ENCODE measurements at regions not wholly inside any gene's neighbourhood (a gene's known extent, or its start where the extent isn't known, plus 50 kb on each side); places are given as distances from the start of the nearest gene placed in this dataset.

GRCh38 chr1:166514067-166514466, 325.2 kb upstream of the POGK start:
- H3K36me3 ChIP-seq = no peaks in the 10 kb centered on the region
- no peak overlapping the region for H3K4me3 ChIP-seq
- DNase-seq (no peak), ATAC-seq (no peak), FAIRE-seq (no peak)
- H3K9me3 ChIP-seq = no peaks in the 10 kb centered on the region
- WGBS, 2 donors = 73 to 84% methylated on average over 1 of the region's 1 CpG
- no peak for TF ChIP-seq CTCF (IDR thresholded peaks at IDR 0.05)
- H3K4me1 ChIP-seq = no peaks in the 10 kb centered on the region
- peaks cover 0 to 4% (median 0%) of the 10 kb centered on the region in 4 donors for H3K27me3 ChIP-seq
- H3K27ac ChIP-seq = no peak overlapping the region
- intact Hi-C loops (cut with DNase I) = no loop called here

- ATAC-seq = no peak
- no peak for FAIRE-seq
- H3K4me1 ChIP-seq = no peaks in the 10 kb centered on the region
- WGBS, 2 donors = 62 to 67% methylated on average over 2 of the region's 2 CpGs
- no peak for DNase-seq
- TF ChIP-seq CTCF (IDR thresholded peaks at IDR 0.05) = no peak
- intact Hi-C loops (cut with DNase I) = no loop called here
- H3K27me3 ChIP-seq = no peaks in the 10 kb centered on the region
- H3K4me3 ChIP-seq = no peak overlapping the region
- no peaks in the 10 kb centered on the region for H3K36me3 ChIP-seq
- H3K27ac ChIP-seq = no peak overlapping the region
- H3K9me3 ChIP-seq = no peaks in the 10 kb centered on the region
Measured at GRCh38 chr1:166527752-166528151, 311.5 kb upstream of the POGK start.

- 34 to 53% methylated on average over 1 of the region's 1 CpG for WGBS, 2 donors
- FAIRE-seq (no peak), ATAC-seq (no peak), DNase-seq (no peak)
- no peaks in the 10 kb centered on the region for H3K36me3 ChIP-seq
- no peak for TF ChIP-seq CTCF (IDR thresholded peaks at IDR 0.05)
- H3K9me3 ChIP-seq = no peaks in the 10 kb centered on the region
- H3K4me3 ChIP-seq = no peak overlapping the region
- no peaks in the 10 kb centered on the region for H3K4me1 ChIP-seq
- no peak overlapping the region for H3K27ac ChIP-seq
- intact Hi-C loops (cut with DNase I) = no loop called here
- no peaks in the 10 kb centered on the region for H3K27me3 ChIP-seq
Measured at GRCh38 chr1:166538646-166539045, 300.6 kb upstream of the POGK start.

GRCh38 chr1:166544036-166544435, 295.2 kb upstream of the POGK start:
- Histone ChIP-seq H3K36me3 (no peaks in the 10 kb centered on the region), H3K9me3 (no peaks in the 10 kb centered on the region), H3K4me1 (no peaks in the 10 kb centered on the region), H3K27ac (no peak overlapping the region), H3K27me3 (no peaks in the 10 kb centered on the region), H3K4me3 (no peak overlapping the region)
- DNase-seq (no peak), ATAC-seq (no peak), FAIRE-seq (no peak)
- 84 to 92% methylated on average over 1 of the region's 1 CpG for WGBS, 2 donors
- no peak for TF ChIP-seq CTCF (IDR thresholded peaks at IDR 0.05)
- intact Hi-C loops (cut with DNase I) = no loop called here

GRCh38 chr1:166544561-166544960, 294.7 kb upstream of the POGK start:
- ATAC-seq (no peak), FAIRE-seq (no peak), DNase-seq (no peak)
- WGBS, 2 donors = 38 to 44% methylated on average over 1 of the region's 1 CpG
- Histone ChIP-seq H3K9me3 (no peaks in the 10 kb centered on the region), H3K36me3 (no peaks in the 10 kb centered on the region), H3K4me1 (no peaks in the 10 kb centered on the region), H3K4me3 (no peak overlapping the region), H3K27ac (no peak overlapping the region), H3K27me3 (no peaks in the 10 kb centered on the region)
- TF ChIP-seq CTCF (IDR thresholded peaks at IDR 0.05) = no peak
- intact Hi-C loops (cut with DNase I) = no loop called here

All from pancreas (tissue), 10 donors.